A673 (cell line): ENCODE measurements at regions not wholly inside any gene's neighbourhood (a gene's known extent, or its start where the extent isn't known, plus 50 kb on each side); places are given as distances from the start of the nearest gene placed in this dataset.

Experiments used
- EZH2 ChIP-seq: fragments of 200-600 bp; sonication (generic); IDR thresholded peaks from 2 replicates; pipeline ENCODE4 v1.6.1; 2017; ENCODE audit warnings: borderline replicate concordance, low read depth, mild to moderate bottlenecking, mixed read lengths, antibody characterized with exemption, low read length; ENCODE audit not compliant: poor library complexity, severe bottlenecking
- TF ChIP-seq, protein P1 (sequence below): fragments of 300-800, 200-600 bp; sonication (generic); conservative IDR thresholded peaks from 2 replicates; pipeline ENCODE4 v1.5.1; 2017; ENCODE audit warnings: low read depth, mild to moderate bottlenecking, antibody characterized with exemption, low read length, moderate library complexity, mixed read lengths

DNA sequence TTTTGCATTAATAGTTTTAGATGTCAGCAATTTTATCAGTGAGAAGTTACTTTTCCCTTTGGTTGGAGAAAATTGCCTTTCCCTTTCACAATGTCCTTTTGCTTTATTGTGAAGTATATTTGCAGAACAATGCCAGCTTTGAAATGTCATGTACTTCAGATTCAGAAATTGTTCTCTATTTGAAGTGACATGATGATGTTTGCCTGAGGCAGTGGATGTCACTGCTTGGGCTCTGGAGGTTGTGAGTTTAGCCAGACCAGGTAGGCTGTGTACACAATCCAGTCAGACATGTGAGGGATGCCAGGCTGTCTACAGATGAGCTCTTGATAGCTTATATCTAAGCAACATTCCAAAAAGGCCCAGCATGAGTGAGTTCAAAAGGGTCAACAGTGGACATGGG is 451.9 kb upstream of the FBXO33 start:
- TF ChIP-seq, protein P1, sequence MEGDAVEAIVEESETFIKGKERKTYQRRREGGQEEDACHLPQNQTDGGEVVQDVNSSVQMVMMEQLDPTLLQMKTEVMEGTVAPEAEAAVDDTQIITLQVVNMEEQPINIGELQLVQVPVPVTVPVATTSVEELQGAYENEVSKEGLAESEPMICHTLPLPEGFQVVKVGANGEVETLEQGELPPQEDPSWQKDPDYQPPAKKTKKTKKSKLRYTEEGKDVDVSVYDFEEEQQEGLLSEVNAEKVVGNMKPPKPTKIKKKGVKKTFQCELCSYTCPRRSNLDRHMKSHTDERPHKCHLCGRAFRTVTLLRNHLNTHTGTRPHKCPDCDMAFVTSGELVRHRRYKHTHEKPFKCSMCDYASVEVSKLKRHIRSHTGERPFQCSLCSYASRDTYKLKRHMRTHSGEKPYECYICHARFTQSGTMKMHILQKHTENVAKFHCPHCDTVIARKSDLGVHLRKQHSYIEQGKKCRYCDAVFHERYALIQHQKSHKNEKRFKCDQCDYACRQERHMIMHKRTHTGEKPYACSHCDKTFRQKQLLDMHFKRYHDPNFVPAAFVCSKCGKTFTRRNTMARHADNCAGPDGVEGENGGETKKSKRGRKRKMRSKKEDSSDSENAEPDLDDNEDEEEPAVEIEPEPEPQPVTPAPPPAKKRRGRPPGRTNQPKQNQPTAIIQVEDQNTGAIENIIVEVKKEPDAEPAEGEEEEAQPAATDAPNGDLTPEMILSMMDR = no peak
- no peak for TF ChIP-seq EZH2
